ENCODE measurements at regions not wholly inside any gene's neighbourhood (a gene's known extent, or its start where the extent isn't known, plus 50 kb on each side); places are given as distances from the start of the nearest gene placed in this dataset.

- peaks cover 17 to 19% of the 10 kb centered on the region in 2 donors for H3K4me1 ChIP-seq (ENCODE audit: control insufficient read depth in 2 of 2, insufficient read depth in 2 of 2, low read length in 2 of 2)
- peaks cover 27% of the 10 kb centered on the region for H3K4me1 Mint-ChIP-seq
- DNase-seq = peak; percentile 43
- peak overlapping the region; percentile 39 for H3K4me2 ChIP-seq (replicated peaks; ENCODE audit: low read depth, low read length, poor library complexity, severe bottlenecking)
- H3K27me3 ChIP-seq (replicated peaks in 1 of 4; ENCODE audit: control extremely low read depth in 1 of 4, control insufficient read depth in 3 of 4, insufficient read depth in 4 of 4, low read length in 3 of 4) = no peaks in the 10 kb centered on the region
- H4K20me1 ChIP-seq (ENCODE audit: control insufficient read depth, insufficient read depth, low read length, poor library complexity, severe bottlenecking) = no peaks in the 10 kb centered on the region
- peak; percentile 72 for ATAC-seq (ENCODE audit: low read depth)
- no peaks in the 10 kb centered on the region for H3K79me2 ChIP-seq (ENCODE audit: control insufficient read depth, insufficient read depth, low read length)
- H3K27me3 Mint-ChIP-seq = peaks cover 12% of the 10 kb centered on the region
- WGBS (ENCODE audit: insufficient coverage) = 71% methylated on average over 5 of the region's 5 CpGs
- ChIA-PET CTCF (no interaction called here), POLR2A (no interaction called here)
- H3K4me3 ChIP-seq (ENCODE audit: control extremely low read depth in 1 of 5, extremely low read depth in 1 of 5, insufficient read depth in 1 of 5, low read depth in 2 of 5, low read length in 4 of 5) = no peak overlapping the region
- intact Hi-C loops (cut with micrococcal nuclease) = no loop called here
- H3K9me3 Mint-ChIP-seq (ENCODE audit: insufficient read depth) = no peaks in the 10 kb centered on the region
- TF ChIP-seq EZH2 (IDR thresholded peaks at IDR 0.05; ENCODE audit: borderline replicate concordance, insufficient read depth, low read depth, low read length, poor library complexity, severe bottlenecking) (no peak), CTCF (IDR thresholded peaks at IDR 0.05) (no peak)
- no peak overlapping the region for H3K27ac ChIP-seq (ENCODE audit: low read length in 2 of 2)
- H2AFZ ChIP-seq (ENCODE audit: insufficient read depth, low read depth, low read length, poor library complexity, severe bottlenecking) = peak overlapping the region; percentile 35
- H3K27ac Mint-ChIP-seq = peak overlapping the region; percentile 53
- H3K9ac ChIP-seq (ENCODE audit: low read length) = no peak overlapping the region
- H3K4me3 Mint-ChIP-seq = peak overlapping the region; percentile 9
- H3K9me3 ChIP-seq (ENCODE audit: control extremely low read depth in 1 of 3, control insufficient read depth in 2 of 3, insufficient read depth in 1 of 3, low read length in 2 of 3) = peaks cover 0 to 2% (median 0%) of the 10 kb centered on the region in 3 donors
- H3K36me3 ChIP-seq (replicated peaks in 1 of 2; ENCODE audit: control extremely low read depth in 1 of 2, control insufficient read depth in 1 of 2, extremely low read depth in 1 of 2, insufficient read depth in 2 of 2, low read length in 1 of 2) = no peaks in the 10 kb centered on the region
These were observed 52.7 kb upstream of the NCK2 start for GRCh38 chr2:105691947-105692390.

- Histone ChIP-seq H3K79me2 (ENCODE audit: control insufficient read depth, insufficient read depth, low read length) (no peaks in the 10 kb centered on the region), H3K27ac (ENCODE audit: low read length in 2 of 2) (no peak overlapping the region), H3K9me3 (ENCODE audit: control extremely low read depth in 1 of 3, control insufficient read depth in 2 of 3, insufficient read depth in 1 of 3, low read length in 2 of 3) (peaks cover 0 to 2% (median 0%) of the 10 kb centered on the region in 3 donors), H3K36me3 (replicated peaks in 1 of 2; ENCODE audit: control extremely low read depth in 1 of 2, control insufficient read depth in 1 of 2, extremely low read depth in 1 of 2, insufficient read depth in 2 of 2, low read length in 1 of 2) (no peaks in the 10 kb centered on the region), H3K4me2 (replicated peaks; ENCODE audit: low read depth, low read length, poor library complexity, severe bottlenecking) (no peak overlapping the region), H3K27me3 (replicated peaks in 1 of 4; ENCODE audit: control extremely low read depth in 1 of 4, control insufficient read depth in 3 of 4, insufficient read depth in 4 of 4, low read length in 3 of 4) (no peaks in the 10 kb centered on the region), H2AFZ (ENCODE audit: insufficient read depth, low read depth, low read length, poor library complexity, severe bottlenecking) (no peak overlapping the region), H3K4me1 (ENCODE audit: control insufficient read depth in 2 of 2, insufficient read depth in 2 of 2, low read length in 2 of 2) (peaks cover 17 to 19% of the 10 kb centered on the region in 2 donors), H3K9ac (ENCODE audit: low read length) (no peak overlapping the region), H3K4me3 (ENCODE audit: control extremely low read depth in 1 of 5, extremely low read depth in 1 of 5, insufficient read depth in 1 of 5, low read depth in 2 of 5, low read length in 4 of 5) (no peak overlapping the region), H4K20me1 (ENCODE audit: control insufficient read depth, insufficient read depth, low read length, poor library complexity, severe bottlenecking) (no peaks in the 10 kb centered on the region)
- POLR2A ChIA-PET = no interaction called here
- CTCF ChIA-PET = no interaction called here
- 100% methylated on average over 1 of the region's 4 CpGs for WGBS (ENCODE audit: insufficient coverage)
- H3K27me3 Mint-ChIP-seq = peaks cover 3% of the 10 kb centered on the region
- ATAC-seq (ENCODE audit: low read depth) (no peak), DNase-seq (no peak)
- intact Hi-C loops (cut with micrococcal nuclease) = no loop called here
- H3K9me3 Mint-ChIP-seq (ENCODE audit: insufficient read depth) = no peaks in the 10 kb centered on the region
- peaks cover 27% of the 10 kb centered on the region for H3K4me1 Mint-ChIP-seq
- no peak overlapping the region for H3K27ac Mint-ChIP-seq
- H3K4me3 Mint-ChIP-seq = no peak overlapping the region
- TF ChIP-seq EZH2 (IDR thresholded peaks at IDR 0.05; ENCODE audit: borderline replicate concordance, insufficient read depth, low read depth, low read length, poor library complexity, severe bottlenecking) = no peak
- no peak for TF ChIP-seq CTCF (IDR thresholded peaks at IDR 0.05)
These were observed 54.1 kb upstream of the NCK2 start for GRCh38 chr2:105690566-105690965.
